ENCODE measurements at regions not wholly inside any gene's neighbourhood (a gene's known extent, or its start where the extent isn't known, plus 50 kb on each side); places are given as distances from the start of the nearest gene placed in this dataset.

- no peak for TF ChIP-seq CTCF (IDR thresholded peaks at IDR 0.05)
- no peak for DNase-seq
- intact Hi-C loops (cut with DNase I; ENCODE audit: low total_unique reads) = no loop called here
- no peaks in the 10 kb centered on the region for H3K4me1 ChIP-seq
- no peaks in the 10 kb centered on the region for H3K9me3 ChIP-seq
- H3K27ac ChIP-seq = no peak overlapping the region
- H3K4me3 ChIP-seq = no peak overlapping the region
- H3K36me3 ChIP-seq = no peaks in the 10 kb centered on the region
- no peaks in the 10 kb centered on the region for H3K27me3 ChIP-seq
These were observed 200.4 kb downstream of the MED10 start for GRCh38 chr5:6177926-6178325.

DNA sequence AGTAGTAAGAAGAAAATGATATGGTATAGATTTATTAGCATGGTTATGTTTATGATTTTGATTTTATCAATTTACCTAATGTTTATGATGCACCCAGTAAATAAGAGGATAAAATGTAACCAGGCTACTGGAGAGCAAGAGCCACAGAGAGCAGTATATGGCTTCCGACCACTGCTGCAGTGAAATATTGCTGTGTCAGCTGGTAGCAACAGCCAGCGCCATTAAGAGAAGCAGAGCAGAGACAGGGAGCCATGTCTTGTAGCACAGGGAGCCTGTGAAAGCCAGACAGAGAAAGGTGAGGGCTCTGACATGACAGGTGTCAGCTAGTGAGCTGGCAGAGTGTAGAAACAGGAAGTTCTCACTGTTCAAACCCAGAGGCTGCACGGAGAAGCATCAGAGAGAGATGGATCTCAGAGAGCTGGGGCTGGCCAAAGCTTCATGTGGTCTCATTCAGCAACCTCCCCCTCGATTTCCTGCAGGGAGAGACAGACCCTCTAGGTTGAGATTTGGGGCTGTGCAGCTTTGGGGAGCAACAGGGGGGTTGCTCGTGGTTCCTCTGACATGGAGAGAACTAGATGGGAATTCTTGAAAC lies 202.1 kb downstream of the MED10 start:
- Histone ChIP-seq H3K36me3 (no peaks in the 10 kb centered on the region), H3K27me3 (no peaks in the 10 kb centered on the region), H3K9me3 (no peaks in the 10 kb centered on the region), H3K27ac (no peak overlapping the region), H3K4me1 (no peaks in the 10 kb centered on the region), H3K4me3 (no peak overlapping the region)
- intact Hi-C loops (cut with DNase I; ENCODE audit: low total_unique reads) = no loop called here
- no peak for TF ChIP-seq CTCF (IDR thresholded peaks at IDR 0.05)
- DNase-seq = no peak

- Histone ChIP-seq H3K4me3 (no peak overlapping the region), H3K36me3 (no peaks in the 10 kb centered on the region), H3K9me3 (no peaks in the 10 kb centered on the region), H3K27me3 (no peaks in the 10 kb centered on the region), H3K4me1 (no peaks in the 10 kb centered on the region), H3K27ac (no peak overlapping the region)
- TF ChIP-seq CTCF (IDR thresholded peaks at IDR 0.05) = no peak
- intact Hi-C loops (cut with DNase I; ENCODE audit: low total_unique reads) = no loop called here
- DNase-seq = no peak
These were observed 203.0 kb downstream of the MED10 start for GRCh38 chr5:6175172-6175854.

DNA sequence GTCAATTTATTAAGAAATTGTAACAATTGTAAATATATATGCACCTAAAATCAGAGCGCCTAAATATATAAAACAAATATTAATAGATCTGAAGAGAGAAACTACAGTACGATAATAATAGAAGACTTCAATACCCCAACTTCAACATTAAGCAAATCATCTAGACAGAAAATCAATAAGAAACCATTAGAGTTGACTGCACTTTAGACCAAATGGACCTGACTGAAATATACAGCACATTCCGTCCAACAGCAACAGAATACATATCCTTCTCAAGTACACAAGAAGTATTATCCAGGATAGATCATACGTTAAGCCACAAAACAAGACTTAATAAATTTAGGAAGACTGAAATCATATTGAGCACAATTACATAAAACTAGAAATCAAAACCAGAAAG lies 208.7 kb downstream of the MED10 start:
- Histone ChIP-seq H3K36me3 (no peaks in the 10 kb centered on the region), H3K9me3 (no peaks in the 10 kb centered on the region), H3K4me1 (no peaks in the 10 kb centered on the region), H3K27me3 (no peaks in the 10 kb centered on the region), H3K4me3 (no peak overlapping the region), H3K27ac (no peak overlapping the region)
- DNase-seq = no peak
- TF ChIP-seq CTCF (IDR thresholded peaks at IDR 0.05) = no peak
- intact Hi-C loops (cut with DNase I; ENCODE audit: low total_unique reads) = no loop called here

- intact Hi-C loops (cut with DNase I; ENCODE audit: low total_unique reads) = no loop called here
- DNase-seq = no peak
- no peak for TF ChIP-seq CTCF (IDR thresholded peaks at IDR 0.05)
- H3K36me3 ChIP-seq = no peaks in the 10 kb centered on the region
- H3K4me1 ChIP-seq = no peaks in the 10 kb centered on the region
- H3K4me3 ChIP-seq = no peak overlapping the region
- no peaks in the 10 kb centered on the region for H3K27me3 ChIP-seq
- no peaks in the 10 kb centered on the region for H3K9me3 ChIP-seq
- H3K27ac ChIP-seq = no peak overlapping the region
These were observed 211.5 kb downstream of the MED10 start for GRCh38 chr5:6166698-6167394.

All from tibial artery (tissue), 4 donors.